Panc1 (cell line): ENCODE measurements at regions not wholly inside any gene's neighbourhood (a gene's known extent, or its start where the extent isn't known, plus 50 kb on each side); places are given as distances from the start of the nearest gene placed in this dataset.

Experiments
- ATAC-seq: fragments of 200-7000 bp; cut with Tn5 transposase; 2 replicates; pipeline ENCODE4 v1.9.1; 2020; ENCODE audit warnings: mild to moderate bottlenecking, moderate library complexity
- BruUV-seq: library from RNA; stranded (reverse); fragments of 400-500 nt; replicated peaks from 2 replicates; lab custom pipeline; 2021; lab: Mats Ljungman, UMichigan
- CTCF ChIA-PET: fragments of 300-600 bp; sonication (Branson Sonifier 250); formaldehyde crosslinking; loops from one replicate; lab custom pipeline; 2022; ENCODE audit warnings: antibody characterized with exemption; lab: Charles Lee
- POLR2A ChIA-PET: fragments of 300-600 bp; sonication (Branson Sonifier 250); formaldehyde crosslinking; loops from one replicate; lab custom pipeline; 2022; ENCODE audit warnings: antibody characterized with exemption; lab: Charles Lee
- DNase-seq: peaks from one replicate; pipeline ENCODE4 v3.0.0-alpha.2; 2010; ENCODE audit warnings: low read depth, low spot score
- H3K27ac ChIP-seq: 2 replicates; pipeline ENCODE4 v1.5.1; 2011; ENCODE audit warnings: mild to moderate bottlenecking, low read length, inconsistent platforms
- H3K27me3 ChIP-seq: fragments of 200-500 bp; sonication (Bioruptor generic); 2 replicates; pipeline ENCODE4 v1.6.0; 2014; ENCODE audit warnings: low read length, inconsistent platforms; ENCODE audit not compliant: control insufficient read depth, insufficient read depth
- H3K36me3 ChIP-seq: fragments of 200-500 bp; sonication (Bioruptor generic); 2 replicates; pipeline ENCODE4 v1.5.1; 2014; ENCODE audit warnings: inconsistent platforms, mild to moderate bottlenecking, low read length, moderate library complexity; ENCODE audit not compliant: control insufficient read depth, insufficient read depth
- H3K4me1 ChIP-seq: 2 replicates; pipeline ENCODE4 v1.5.1; 2011; ENCODE audit warnings: inconsistent platforms, mild to moderate bottlenecking, low read length, moderate library complexity; ENCODE audit not compliant: control insufficient read depth, insufficient read depth
- H3K4me3 ChIP-seq, 2 experiments: 2 replicates each; pipeline ENCODE4 v1.5.1; 2011 to 2012; ENCODE audit warnings: low read depth in 2 of 2, low read length in 2 of 2, mild to moderate bottlenecking in 2 of 2, inconsistent platforms in 1 of 2, moderate library complexity in 1 of 2
- H3K9me3 ChIP-seq: fragments of 200-500 bp; sonication (Bioruptor generic); 2 replicates; pipeline ENCODE4 v1.5.1; 2014; ENCODE audit warnings: low read depth, mild to moderate bottlenecking, inconsistent platforms, low read length, moderate library complexity; ENCODE audit not compliant: control insufficient read depth, insufficient read depth
- POLR2AphosphoS5 ChIP-seq: IDR thresholded peaks from 2 replicates; pipeline ENCODE4 v1.6.1; 2012; ENCODE audit warnings: mild to moderate bottlenecking, low read depth, low read length, moderate library complexity
- SIN3A ChIP-seq: IDR thresholded peaks from 2 replicates; pipeline ENCODE4 v1.6.1; 2012; ENCODE audit warnings: low read depth, mild to moderate bottlenecking, low read length, moderate library complexity, borderline replicate concordance; ENCODE audit not compliant: insufficient read depth
- TCF7L2 ChIP-seq: IDR thresholded peaks from 2 replicates; pipeline ENCODE4 v1.6.1; 2011; ENCODE audit warnings: mild to moderate bottlenecking, low read depth, low read length, inconsistent platforms
- in situ Hi-C: cut with HindIII; loops from 2 replicates; pipeline ENCODE4 v1.10.0; 2016; ENCODE audit warnings: low sequenced_read_pairs, low pct_unique_long_range_greater_than_20kb
- intact Hi-C: fragments of 100-400 bp; cut with micrococcal nuclease; formaldehyde crosslinking; loops from one replicate; pipeline ENCODE4 v1.10.0; 2022; ENCODE audit not compliant: unreplicated experiment
- TF ChIP-seq, protein P1 (sequence below), 2 experiments: IDR thresholded peaks; 2 replicates each; pipeline ENCODE4 v1.6.1; 2011 to 2012; ENCODE audit warnings: low read depth in 2 of 2, control low read depth in 1 of 2, low read length in 1 of 2, mild to moderate bottlenecking in 1 of 2, moderate library complexity in 1 of 2; ENCODE audit not compliant: insufficient read depth in 1 of 2
- TF ChIP-seq, protein P2 (sequence below): fragments of 450-650 bp; IDR thresholded peaks from 2 replicates; pipeline ENCODE4 v1.5.1; 2017; ENCODE audit warnings: mild to moderate bottlenecking

- no peaks in the 10 kb centered on the region for H3K4me1 ChIP-seq
- CTCF ChIA-PET = no interaction called here
- no peak overlapping the region for H3K4me3 ChIP-seq
- POLR2A ChIA-PET = no interaction called here
- intact Hi-C loops = no loop called here
- no peak for ATAC-seq
- no TSS peak for BruUV-seq
- H3K9me3 ChIP-seq = no peaks in the 10 kb centered on the region
- no peaks in the 10 kb centered on the region for H3K27me3 ChIP-seq
- TF ChIP-seq TCF7L2 (no peak), POLR2AphosphoS5 (no peak), SIN3A (no peak)
- TF ChIP-seq, protein P1, sequence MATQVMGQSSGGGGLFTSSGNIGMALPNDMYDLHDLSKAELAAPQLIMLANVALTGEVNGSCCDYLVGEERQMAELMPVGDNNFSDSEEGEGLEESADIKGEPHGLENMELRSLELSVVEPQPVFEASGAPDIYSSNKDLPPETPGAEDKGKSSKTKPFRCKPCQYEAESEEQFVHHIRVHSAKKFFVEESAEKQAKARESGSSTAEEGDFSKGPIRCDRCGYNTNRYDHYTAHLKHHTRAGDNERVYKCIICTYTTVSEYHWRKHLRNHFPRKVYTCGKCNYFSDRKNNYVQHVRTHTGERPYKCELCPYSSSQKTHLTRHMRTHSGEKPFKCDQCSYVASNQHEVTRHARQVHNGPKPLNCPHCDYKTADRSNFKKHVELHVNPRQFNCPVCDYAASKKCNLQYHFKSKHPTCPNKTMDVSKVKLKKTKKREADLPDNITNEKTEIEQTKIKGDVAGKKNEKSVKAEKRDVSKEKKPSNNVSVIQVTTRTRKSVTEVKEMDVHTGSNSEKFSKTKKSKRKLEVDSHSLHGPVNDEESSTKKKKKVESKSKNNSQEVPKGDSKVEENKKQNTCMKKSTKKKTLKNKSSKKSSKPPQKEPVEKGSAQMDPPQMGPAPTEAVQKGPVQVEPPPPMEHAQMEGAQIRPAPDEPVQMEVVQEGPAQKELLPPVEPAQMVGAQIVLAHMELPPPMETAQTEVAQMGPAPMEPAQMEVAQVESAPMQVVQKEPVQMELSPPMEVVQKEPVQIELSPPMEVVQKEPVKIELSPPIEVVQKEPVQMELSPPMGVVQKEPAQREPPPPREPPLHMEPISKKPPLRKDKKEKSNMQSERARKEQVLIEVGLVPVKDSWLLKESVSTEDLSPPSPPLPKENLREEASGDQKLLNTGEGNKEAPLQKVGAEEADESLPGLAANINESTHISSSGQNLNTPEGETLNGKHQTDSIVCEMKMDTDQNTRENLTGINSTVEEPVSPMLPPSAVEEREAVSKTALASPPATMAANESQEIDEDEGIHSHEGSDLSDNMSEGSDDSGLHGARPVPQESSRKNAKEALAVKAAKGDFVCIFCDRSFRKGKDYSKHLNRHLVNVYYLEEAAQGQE (IDR thresholded peaks at IDR 0.05; ENCODE audit: insufficient read depth in 1 of 2, low read depth in 2 of 2, low read length in 1 of 2) = no peak
- TF ChIP-seq, protein P2, sequence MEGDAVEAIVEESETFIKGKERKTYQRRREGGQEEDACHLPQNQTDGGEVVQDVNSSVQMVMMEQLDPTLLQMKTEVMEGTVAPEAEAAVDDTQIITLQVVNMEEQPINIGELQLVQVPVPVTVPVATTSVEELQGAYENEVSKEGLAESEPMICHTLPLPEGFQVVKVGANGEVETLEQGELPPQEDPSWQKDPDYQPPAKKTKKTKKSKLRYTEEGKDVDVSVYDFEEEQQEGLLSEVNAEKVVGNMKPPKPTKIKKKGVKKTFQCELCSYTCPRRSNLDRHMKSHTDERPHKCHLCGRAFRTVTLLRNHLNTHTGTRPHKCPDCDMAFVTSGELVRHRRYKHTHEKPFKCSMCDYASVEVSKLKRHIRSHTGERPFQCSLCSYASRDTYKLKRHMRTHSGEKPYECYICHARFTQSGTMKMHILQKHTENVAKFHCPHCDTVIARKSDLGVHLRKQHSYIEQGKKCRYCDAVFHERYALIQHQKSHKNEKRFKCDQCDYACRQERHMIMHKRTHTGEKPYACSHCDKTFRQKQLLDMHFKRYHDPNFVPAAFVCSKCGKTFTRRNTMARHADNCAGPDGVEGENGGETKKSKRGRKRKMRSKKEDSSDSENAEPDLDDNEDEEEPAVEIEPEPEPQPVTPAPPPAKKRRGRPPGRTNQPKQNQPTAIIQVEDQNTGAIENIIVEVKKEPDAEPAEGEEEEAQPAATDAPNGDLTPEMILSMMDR = no peak
- DNase-seq = no peak
- in situ Hi-C loops = no loop called here
- no peaks in the 10 kb centered on the region for H3K36me3 ChIP-seq
- no peak overlapping the region for H3K27ac ChIP-seq
Observed at GRCh38 chr2:34153484-34153883, 554.4 kb upstream of the FAM98A start.

GRCh38 chr2:34147780-34148179, 548.7 kb upstream of the FAM98A start:
- Histone ChIP-seq H3K36me3 (no peaks in the 10 kb centered on the region), H3K4me1 (no peaks in the 10 kb centered on the region), H3K4me3 (no peak overlapping the region), H3K27me3 (no peaks in the 10 kb centered on the region), H3K27ac (no peak overlapping the region), H3K9me3 (no peaks in the 10 kb centered on the region)
- BruUV-seq = no TSS peak
- no peak for TF ChIP-seq POLR2AphosphoS5
- TF ChIP-seq, protein P1 (IDR thresholded peaks at IDR 0.05; ENCODE audit: insufficient read depth in 1 of 2, low read depth in 2 of 2, low read length in 1 of 2) = no peak
- TF ChIP-seq SIN3A = no peak
- no peak for TF ChIP-seq TCF7L2
- TF ChIP-seq, protein P2 = no peak
- DNase-seq (no peak), ATAC-seq (no peak)
- intact Hi-C loops = no loop called here
- POLR2A ChIA-PET = no interaction called here
- CTCF ChIA-PET = no interaction called here
- in situ Hi-C loops = no loop called here
